Endodermal cell (in vitro differentiated cells): ENCODE measurements at regions not wholly inside any gene's neighbourhood (a gene's known extent, or its start where the extent isn't known, plus 50 kb on each side); places are given as distances from the start of the nearest gene placed in this dataset.

ENCODE experiments used
- DNase-seq: peaks from one replicate; pipeline ENCODE4 v3.0.0-alpha.2; 2017
- H3K27ac ChIP-seq: 2 replicates; pipeline ENCODE4 v1.5.1; 2013; ENCODE audit warnings: mild to moderate bottlenecking, low read depth, low read length, moderate library complexity
- H3K27me3 ChIP-seq: 2 replicates; pipeline ENCODE4 v1.6.1; 2013; ENCODE audit warnings: mild to moderate bottlenecking, low read length, moderate library complexity; ENCODE audit not compliant: insufficient read depth, control insufficient read depth, poor library complexity, severe bottlenecking
- H3K36me3 ChIP-seq: 2 replicates; pipeline ENCODE4 v1.7.0; 2013; ENCODE audit warnings: mild to moderate bottlenecking, low read length, moderate library complexity; ENCODE audit not compliant: control insufficient read depth, insufficient read depth
- H3K4me1 ChIP-seq: one replicate; pipeline ENCODE4 v1.7.0; 2013; ENCODE audit warnings: low read length; ENCODE audit not compliant: control insufficient read depth, insufficient read depth
- H3K4me3 ChIP-seq: 2 replicates; pipeline ENCODE4 v1.5.1; 2013; ENCODE audit warnings: mild to moderate bottlenecking, low read length, moderate library complexity
- H3K9ac ChIP-seq: 2 replicates; pipeline ENCODE4 v1.6.1; 2013; ENCODE audit warnings: mild to moderate bottlenecking, low read length, moderate library complexity; ENCODE audit not compliant: poor library complexity, severe bottlenecking; ENCODE audit errors: extremely low read depth
- H3K9me3 ChIP-seq: 2 replicates; pipeline ENCODE4 v1.6.1; 2013; ENCODE audit warnings: mild to moderate bottlenecking, low read length, moderate library complexity; ENCODE audit not compliant: control insufficient read depth
- H3K27ac Mint-ChIP-seq: 2 replicates; pipeline ENCODE4 v1.8.0; 2020; ENCODE audit warnings: mixed read lengths
- H3K27me3 Mint-ChIP-seq: 2 replicates; pipeline ENCODE4 v1.8.0; 2021; ENCODE audit warnings: mild to moderate bottlenecking, mixed read lengths; ENCODE audit not compliant: insufficient read depth
- H3K36me3 Mint-ChIP-seq: 2 replicates; pipeline ENCODE4 v1.8.0; 2020; ENCODE audit warnings: low read depth, mixed read lengths
- H3K4me1 Mint-ChIP-seq: 2 replicates; pipeline ENCODE4 v1.8.0; 2020; ENCODE audit warnings: mixed read lengths
- H3K4me3 Mint-ChIP-seq: 2 replicates; pipeline ENCODE4 v1.8.0; 2020; ENCODE audit warnings: mild to moderate bottlenecking, moderate library complexity, mixed read lengths
- H3K9me3 Mint-ChIP-seq: 2 replicates; pipeline ENCODE4 v1.8.0; 2020; ENCODE audit warnings: mild to moderate bottlenecking, mixed read lengths
- WGBS, 2 experiments: methylation state at CpG; one replicate each; pipeline versions ENCODE4 v1.1.5 to v1.1.7; 2013; ENCODE audit warnings: missing lambda C conversion rate in 2 of 2, mixed read lengths in 1 of 2; ENCODE audit not compliant: insufficient coverage in 1 of 2, insufficient read length in 1 of 2; 5-methylcytosine and 5-hydroxymethylcytosine counted together
- TF ChIP-seq, protein P1 (sequence below): fragments of 200-600 bp; sonication (generic); conservative IDR thresholded peaks from 2 replicates; pipeline ENCODE4 v1.5.0; 2021; ENCODE audit warnings: antibody characterized with exemption, mild to moderate bottlenecking

DNA sequence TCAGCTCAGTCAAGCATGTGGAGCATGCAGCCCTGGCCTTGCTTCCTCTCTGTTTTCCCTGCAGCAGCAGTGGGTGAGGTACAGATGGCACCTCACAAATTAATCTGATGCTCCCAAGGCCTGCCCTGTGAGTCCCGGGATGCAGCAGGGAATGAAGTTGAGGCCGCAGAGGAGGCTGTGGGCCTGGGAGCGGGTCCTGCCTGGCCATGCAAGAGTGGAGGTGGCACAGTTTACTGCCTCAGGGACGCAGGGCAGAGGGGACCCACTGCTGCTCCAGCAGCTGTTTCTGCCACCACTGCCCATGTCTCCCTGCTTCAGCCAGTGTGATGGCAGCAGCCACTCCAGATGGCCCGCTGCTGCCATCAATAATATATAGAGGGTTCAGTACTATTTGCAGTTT lies 474.6 kb downstream of the EPHA5 start:
- WGBS, 2 experiments = 80 to 93% methylated on average over 1 to 5 of the region's 5 CpGs
- H3K4me1 ChIP-seq = no peaks in the 10 kb centered on the region
- Mint-ChIP-seq H3K27me3 (no peaks in the 10 kb centered on the region), H3K36me3 (no peaks in the 10 kb centered on the region), H3K4me1 (no peaks in the 10 kb centered on the region), H3K4me3 (no peak overlapping the region), H3K27ac (no peak overlapping the region), H3K9me3 (no peaks in the 10 kb centered on the region)
- H3K27ac ChIP-seq = no peak overlapping the region
- no peak overlapping the region for H3K4me3 ChIP-seq
- no peaks in the 10 kb centered on the region for H3K36me3 ChIP-seq
- no peaks in the 10 kb centered on the region for H3K27me3 ChIP-seq
- no peak for DNase-seq
- no peaks in the 10 kb centered on the region for H3K9me3 ChIP-seq
- TF ChIP-seq, protein P1, sequence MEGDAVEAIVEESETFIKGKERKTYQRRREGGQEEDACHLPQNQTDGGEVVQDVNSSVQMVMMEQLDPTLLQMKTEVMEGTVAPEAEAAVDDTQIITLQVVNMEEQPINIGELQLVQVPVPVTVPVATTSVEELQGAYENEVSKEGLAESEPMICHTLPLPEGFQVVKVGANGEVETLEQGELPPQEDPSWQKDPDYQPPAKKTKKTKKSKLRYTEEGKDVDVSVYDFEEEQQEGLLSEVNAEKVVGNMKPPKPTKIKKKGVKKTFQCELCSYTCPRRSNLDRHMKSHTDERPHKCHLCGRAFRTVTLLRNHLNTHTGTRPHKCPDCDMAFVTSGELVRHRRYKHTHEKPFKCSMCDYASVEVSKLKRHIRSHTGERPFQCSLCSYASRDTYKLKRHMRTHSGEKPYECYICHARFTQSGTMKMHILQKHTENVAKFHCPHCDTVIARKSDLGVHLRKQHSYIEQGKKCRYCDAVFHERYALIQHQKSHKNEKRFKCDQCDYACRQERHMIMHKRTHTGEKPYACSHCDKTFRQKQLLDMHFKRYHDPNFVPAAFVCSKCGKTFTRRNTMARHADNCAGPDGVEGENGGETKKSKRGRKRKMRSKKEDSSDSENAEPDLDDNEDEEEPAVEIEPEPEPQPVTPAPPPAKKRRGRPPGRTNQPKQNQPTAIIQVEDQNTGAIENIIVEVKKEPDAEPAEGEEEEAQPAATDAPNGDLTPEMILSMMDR = no peak
- no peak overlapping the region for H3K9ac ChIP-seq

DNA sequence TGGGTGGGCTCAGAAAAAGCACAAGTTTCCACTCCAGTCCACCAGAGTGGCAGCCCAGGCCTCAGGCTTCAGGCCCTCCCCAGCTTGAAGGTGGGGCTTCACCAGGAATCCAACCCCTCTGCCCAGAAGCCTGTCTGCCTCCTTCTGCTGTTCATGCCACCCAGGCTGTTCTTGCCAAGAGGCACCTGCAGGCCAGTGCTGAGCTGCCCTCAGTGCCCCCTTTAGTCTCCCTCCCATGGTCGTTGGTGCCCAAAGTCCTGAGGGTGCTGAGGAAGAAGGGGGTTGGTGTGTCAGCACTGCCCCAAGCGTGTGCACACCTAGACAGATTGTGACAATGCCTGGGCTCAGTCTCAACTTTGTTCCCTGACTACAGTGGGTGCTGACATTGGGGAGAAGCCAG lies 475.3 kb downstream of the EPHA5 start:
- Histone ChIP-seq H3K27me3 (no peaks in the 10 kb centered on the region), H3K4me1 (no peaks in the 10 kb centered on the region), H3K27ac (no peak overlapping the region), H3K4me3 (no peak overlapping the region), H3K9ac (no peak overlapping the region), H3K36me3 (no peaks in the 10 kb centered on the region), H3K9me3 (no peaks in the 10 kb centered on the region)
- Mint-ChIP-seq H3K4me1 (no peaks in the 10 kb centered on the region), H3K27ac (no peak overlapping the region), H3K9me3 (no peaks in the 10 kb centered on the region), H3K4me3 (no peak overlapping the region), H3K36me3 (no peaks in the 10 kb centered on the region), H3K27me3 (no peaks in the 10 kb centered on the region)
- DNase-seq = no peak
- WGBS, 2 experiments = 77 to 86% methylated on average over 1 to 2 of the region's 2 CpGs
- TF ChIP-seq, protein P1 = no peak

DNA sequence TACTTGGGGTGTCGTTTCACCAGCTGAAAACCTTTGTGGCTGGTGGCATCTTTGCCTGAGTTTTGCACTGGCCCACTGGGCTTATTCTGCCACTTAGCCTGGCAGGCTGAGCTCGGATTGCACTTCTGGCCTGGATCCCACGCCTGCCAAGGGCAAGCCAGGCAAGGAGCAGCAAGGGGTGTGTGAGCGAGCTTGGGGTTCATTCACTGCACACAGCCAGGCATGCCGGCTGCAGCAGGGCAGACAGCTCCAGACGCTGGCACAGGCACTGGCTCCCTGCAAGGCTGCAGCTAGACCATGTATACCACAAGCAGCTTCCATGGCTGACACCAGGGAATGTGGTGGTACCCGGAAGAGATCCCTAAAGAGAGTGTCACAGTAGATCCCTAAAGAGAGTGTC lies 476.3 kb downstream of the EPHA5 start:
- TF ChIP-seq, protein P1 = no peak
- no peaks in the 10 kb centered on the region for H3K4me1 ChIP-seq
- Mint-ChIP-seq H3K4me3 (no peak overlapping the region), H3K4me1 (no peaks in the 10 kb centered on the region), H3K9me3 (no peaks in the 10 kb centered on the region), H3K36me3 (no peaks in the 10 kb centered on the region), H3K27ac (no peak overlapping the region), H3K27me3 (no peaks in the 10 kb centered on the region)
- H3K36me3 ChIP-seq = no peaks in the 10 kb centered on the region
- no peak overlapping the region for H3K27ac ChIP-seq
- no peak overlapping the region for H3K4me3 ChIP-seq
- H3K27me3 ChIP-seq = no peaks in the 10 kb centered on the region
- no peak overlapping the region for H3K9ac ChIP-seq
- 77 to 94% methylated on average over 4 to 7 of the region's 7 CpGs for WGBS, 2 experiments
- no peaks in the 10 kb centered on the region for H3K9me3 ChIP-seq
- no peak for DNase-seq
